ENCODE measurements at regions not wholly inside any gene's neighbourhood (a gene's known extent, or its start where the extent isn't known, plus 50 kb on each side); places are given as distances from the start of the nearest gene placed in this dataset.

DNA sequence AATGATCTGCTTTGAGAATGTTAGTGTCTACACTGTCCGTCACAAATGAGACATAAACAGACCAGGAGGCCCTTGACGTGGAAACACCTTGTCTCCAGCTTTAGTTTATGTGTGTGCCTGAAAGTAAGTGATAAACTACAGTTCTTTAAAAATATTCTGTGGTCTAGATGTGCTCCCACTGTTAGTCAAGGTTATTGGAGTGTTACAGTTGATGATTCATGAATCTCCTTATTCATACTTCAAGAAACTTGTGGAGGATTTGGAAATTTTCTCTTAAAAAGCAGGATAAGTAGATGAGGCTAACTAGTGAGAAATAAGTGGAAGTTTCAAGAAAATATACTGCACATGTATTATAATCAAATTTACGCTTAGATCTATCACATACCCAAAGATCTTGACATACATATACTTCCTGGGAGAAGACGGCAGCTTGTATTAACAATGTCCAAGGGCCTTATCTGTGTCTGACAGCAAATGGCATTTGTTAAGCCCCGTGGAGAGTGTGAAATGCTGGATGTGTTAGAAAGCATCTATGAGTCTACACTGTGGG lies 90.5 kb upstream of the MBOAT1 start:
- Histone ChIP-seq H3K4me1 (no peaks in the 10 kb centered on the region), H3K27ac (no peak overlapping the region), H3K27me3 (no peaks in the 10 kb centered on the region), H3K9me3 (no peaks in the 10 kb centered on the region), H3K4me3 (no peak overlapping the region), H3K36me3 (no peaks in the 10 kb centered on the region)
- 62 to 68% methylated on average over 5 of the region's 5 CpGs for WGBS, 2 donors
- TF ChIP-seq EP300 (IDR thresholded peaks at IDR 0.05) (no peak), CTCF (IDR thresholded peaks at IDR 0.05) (no peak)
- DNase-seq (ENCODE audit: low spot score in 2 of 2) = no peak

GRCh38 chr6:20306491-20306890 lies 94.2 kb upstream of the MBOAT1 start:
- Histone ChIP-seq H3K36me3 (no peaks in the 10 kb centered on the region), H3K9me3 (no peaks in the 10 kb centered on the region), H3K4me3 (no peak overlapping the region), H3K4me1 (no peaks in the 10 kb centered on the region), H3K27me3 (no peaks in the 10 kb centered on the region), H3K27ac (no peak overlapping the region)
- WGBS, 2 donors = 80 to 83% methylated on average over 14 of the region's 14 CpGs
- no peak for DNase-seq (ENCODE audit: low spot score in 2 of 2)
- no peak for TF ChIP-seq POLR2A (IDR thresholded peaks at IDR 0.05)
- TF ChIP-seq CTCF (IDR thresholded peaks at IDR 0.05) = no peak
- TF ChIP-seq EP300 (IDR thresholded peaks at IDR 0.05) = no peak

DNA sequence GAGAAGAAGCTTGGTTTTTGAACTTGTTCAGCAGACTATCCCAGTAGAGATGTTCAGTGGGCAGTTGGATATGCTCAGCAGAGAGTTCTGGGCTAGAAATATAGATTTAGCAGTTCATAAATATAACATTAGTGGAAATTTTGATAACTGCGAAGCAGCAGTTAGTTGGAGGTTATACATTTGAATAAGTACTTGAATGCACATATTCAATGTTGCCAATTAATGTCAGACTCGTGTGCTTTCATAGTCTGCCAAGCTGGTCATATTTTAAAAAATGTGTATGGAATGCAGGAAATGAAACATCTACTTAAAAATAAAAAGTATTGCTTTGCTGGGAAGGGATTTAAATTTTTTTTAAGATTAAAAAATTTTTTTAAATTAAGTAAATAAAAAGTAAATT lies 92.5 kb upstream of the E2F3 start:
- 23 to 33% methylated on average over 2 of the region's 2 CpGs for WGBS, 2 donors

GRCh38 chr6:20310185-20310584 lies 91.5 kb upstream of the E2F3 start:
- Histone ChIP-seq H3K4me3 (no peak overlapping the region), H3K4me1 (no peaks in the 10 kb centered on the region), H3K27ac (no peak overlapping the region), H3K36me3 (no peaks in the 10 kb centered on the region), H3K9me3 (no peaks in the 10 kb centered on the region), H3K27me3 (no peaks in the 10 kb centered on the region)
- 89 to 92% methylated on average over 1 of the region's 1 CpG for WGBS, 2 donors
- DNase-seq (ENCODE audit: low spot score in 2 of 2) = no peak
- TF ChIP-seq POLR2A (IDR thresholded peaks at IDR 0.05) = no peak
- no peak for TF ChIP-seq CTCF (IDR thresholded peaks at IDR 0.05)

More for the DNA sequence above, 92.5 kb upstream of the E2F3 start:
- Histone ChIP-seq H3K4me3 (no peak overlapping the region), H3K4me1 (no peaks in the 10 kb centered on the region), H3K36me3 (no peaks in the 10 kb centered on the region), H3K9me3 (no peaks in the 10 kb centered on the region), H3K27ac (no peak overlapping the region), H3K27me3 (no peaks in the 10 kb centered on the region)
- TF ChIP-seq EP300 (IDR thresholded peaks at IDR 0.05) (no peak), POLR2A (IDR thresholded peaks at IDR 0.05) (no peak), CTCF (IDR thresholded peaks at IDR 0.05) (no peak)
- no peak for DNase-seq (ENCODE audit: low spot score in 2 of 2)

DNA sequence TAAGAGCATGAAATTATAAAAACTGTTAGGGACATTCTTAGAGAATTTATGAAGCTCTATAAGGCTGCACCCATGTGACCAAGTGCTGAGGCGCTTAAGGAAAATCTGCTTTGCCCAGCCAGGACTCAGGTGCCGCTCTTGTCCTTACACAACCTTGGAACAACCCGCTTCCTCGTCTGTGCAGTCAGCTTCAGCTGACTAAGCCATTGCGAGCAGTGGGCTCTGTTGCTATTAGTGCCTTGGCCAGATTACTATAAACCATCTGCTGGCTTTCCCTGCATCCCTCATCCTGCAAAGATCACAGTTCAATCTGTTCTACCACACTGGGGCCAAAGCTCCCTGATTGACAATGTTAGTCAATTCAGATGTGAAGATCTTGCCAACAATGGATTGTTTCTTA lies 89.1 kb upstream of the E2F3 start:
- WGBS, 2 donors = 75 to 86% methylated on average over 5 of the region's 5 CpGs
- no peak for DNase-seq (ENCODE audit: low spot score in 2 of 2)
- Histone ChIP-seq H3K36me3 (no peaks in the 10 kb centered on the region), H3K27me3 (no peaks in the 10 kb centered on the region), H3K4me1 (no peaks in the 10 kb centered on the region), H3K9me3 (no peaks in the 10 kb centered on the region), H3K27ac (no peak overlapping the region), H3K4me3 (no peak overlapping the region)
- TF ChIP-seq EP300 (IDR thresholded peaks at IDR 0.05) (no peak), CTCF (IDR thresholded peaks at IDR 0.05) (no peak), POLR2A (IDR thresholded peaks at IDR 0.05) (no peak)

All from tibial nerve (tissue), 4 donors.